ENCODE measurements at regions not wholly inside any gene's neighbourhood (a gene's known extent, or its start where the extent isn't known, plus 50 kb on each side); places are given as distances from the start of the nearest gene placed in this dataset.

- TF ChIP-seq MAX (IDR thresholded peaks at IDR 0.05): no peak
These were observed 277.3 kb downstream of the LRATD1 start (continued) for GRCh38 chr2:14909795-14910194.

- DNase-seq (ENCODE audit: low read depth, low spot score): no peak
- intact Hi-C loops (cut with micrococcal nuclease): no loop called here
- CTCF ChIA-PET: no interaction called here
These were observed 278.1 kb downstream of the LRATD1 start for GRCh38 chr2:14910654-14911053.

More at GRCh38 chr2:14910654-14911053, 278.1 kb downstream of the LRATD1 start:
- no peak overlapping the region for H3K9ac ChIP-seq (ENCODE audit: low read length)
- no TSS peak for BruUV-seq (replicated peaks)
- no peaks in the 10 kb centered on the region for H4K20me1 ChIP-seq (ENCODE audit: insufficient read depth)
- no peaks in the 10 kb centered on the region for H3K9me3 ChIP-seq (ENCODE audit: control insufficient read depth in 1 of 2, insufficient read depth in 1 of 2, low read depth in 1 of 2, low read length in 2 of 2)
- no peaks in the 10 kb centered on the region for H3K79me2 ChIP-seq (ENCODE audit: insufficient read depth, low read length)
- POLR2A ChIA-PET: no interaction called here
- H2AFZ ChIP-seq (ENCODE audit: low read depth, low read length, poor library complexity, severe bottlenecking): no peak overlapping the region
- no peaks in the 10 kb centered on the region for H3K27me3 ChIP-seq (ENCODE audit: insufficient read depth, low read length)
- H3K36me3 ChIP-seq (ENCODE audit: control insufficient read depth in 1 of 2, insufficient read depth in 2 of 2, low read length in 2 of 2): no peaks in the 10 kb centered on the region
- no peak for ATAC-seq
- no peak overlapping the region for H3K4me3 ChIP-seq (replicated peaks in 1 of 2; ENCODE audit: low read depth in 1 of 2, low read length in 2 of 2)
- no peak overlapping the region for H3K4me2 ChIP-seq (ENCODE audit: low read length)
- no peaks in the 10 kb centered on the region for H3K4me1 ChIP-seq (ENCODE audit: control insufficient read depth in 1 of 2, insufficient read depth in 2 of 2, low read length in 2 of 2)
- RAD21 ChIA-PET (ENCODE audit: low non-redundant PET in 1 of 2, low total read pairs in 2 of 2, uncharacterized antibody in 2 of 2, unreplicated experiment in 2 of 2): no interaction called here
- no peak overlapping the region for H3K27ac ChIP-seq (ENCODE audit: low read depth, low read length)
- no peaks in the 10 kb centered on the region for H3K9me2 ChIP-seq (ENCODE audit: insufficient read depth)
- TF ChIP-seq POLR2A (IDR thresholded peaks at IDR 0.05; ENCODE audit: borderline replicate concordance, extremely low read depth, insufficient read depth, insufficient read length) (no peak), EGR1 (IDR thresholded peaks at IDR 0.05; ENCODE audit: low read depth) (no peak), EZH2phosphoT487 (IDR thresholded peaks at IDR 0.05; ENCODE audit: borderline replicate concordance) (no peak), CBX3 (IDR thresholded peaks at IDR 0.05; ENCODE audit: low read depth) (no peak), ATF3 (IDR thresholded peaks at IDR 0.05) (no peak), REST (IDR thresholded peaks at IDR 0.05; ENCODE audit: low read depth) (no peak), EZH2 (IDR thresholded peaks at IDR 0.05) (no peak), ZNF274 (IDR thresholded peaks at IDR 0.05; ENCODE audit: low read depth, low read length) (no peak), ZBTB33 (IDR thresholded peaks at IDR 0.05; ENCODE audit: extremely low read depth, insufficient replicate concordance, low read length) (no peak), SIN3A (IDR thresholded peaks at IDR 0.05; ENCODE audit: low read depth) (no peak), RAD21 (IDR thresholded peaks at IDR 0.05; ENCODE audit: low read depth) (no peak), SP1 (IDR thresholded peaks at IDR 0.05; ENCODE audit: low read depth) (no peak), CTCF (IDR thresholded peaks at IDR 0.05 in 2 of 3, conservative IDR thresholded peaks at IDR 0.05 in 1 of 3; ENCODE audit: borderline replicate concordance in 1 of 3, insufficient read depth in 1 of 3, low read depth in 2 of 3, low read length in 2 of 3) (no peak), CEBPB (IDR thresholded peaks at IDR 0.05; ENCODE audit: low read depth) (no peak), SRF (IDR thresholded peaks at IDR 0.05; ENCODE audit: low read depth) (no peak), MAX (IDR thresholded peaks at IDR 0.05) (no peak), ZFX (IDR thresholded peaks at IDR 0.05) (no peak)
